Stomach (tissue), 8 donors: ENCODE measurements at regions not wholly inside any gene's neighbourhood (a gene's known extent, or its start where the extent isn't known, plus 50 kb on each side); places are given as distances from the start of the nearest gene placed in this dataset.

ENCODE experiments used
- DNase-seq, 2 donors: peaks; one replicate each; pipeline versions ENCODE4 v3.0.0 to v3.0.0-alpha.2; 2013 to 2019
- H3K27ac ChIP-seq, 5 donors: fragments of 200-600 bp in 4 of 5; sonication (generic) in 4 of 5; one replicate each; pipeline ENCODE4 v1.5.1; 2013 to 2019; ENCODE audit warnings: mild to moderate bottlenecking in 1 of 5, moderate library complexity in 1 of 5
- H3K27me3 ChIP-seq, 3 donors: fragments of 200-600 bp; sonication (generic); one replicate each; pipeline ENCODE4 v1.5.1; 2017 to 2019; ENCODE audit warnings: mixed run types in 1 of 3
- H3K36me3 ChIP-seq, 4 donors: fragments of 200-600 bp; sonication (generic); 1 replicate in 3 of 4; 2 replicates in 1 of 4; pipeline ENCODE4 v1.5.1; 2016 to 2019
- H3K4me1 ChIP-seq, 4 donors: fragments of 200-600 bp; sonication (generic); one replicate each; pipeline ENCODE4 v1.5.1; 2016 to 2019
- H3K4me3 ChIP-seq, 4 donors: fragments of 200-600 bp; sonication (generic) in 3 of 4; one replicate each; pipeline ENCODE4 v1.5.1; 2016 to 2019; ENCODE audit warnings: mild to moderate bottlenecking in 1 of 4
- H3K9me3 ChIP-seq, 4 donors: fragments of 200-600 bp; sonication (generic); one replicate each; pipeline ENCODE4 v1.5.1; 2016 to 2019
- EP300 ChIP-seq: sonication (generic); formaldehyde crosslinking; IDR thresholded peaks from one replicate; pipeline ENCODE4 v1.6.1; 2017; ENCODE audit warnings: antibody characterized with exemption
- POLR2A ChIP-seq, 4 donors: fragments of 450-650 bp; IDR thresholded peaks; one replicate each; pipeline ENCODE4 v1.6.1; 2016; ENCODE audit warnings: antibody characterized with exemption in 4 of 4, control low read depth in 2 of 4, mild to moderate bottlenecking in 1 of 4, moderate library complexity in 1 of 4
- POLR2AphosphoS5 ChIP-seq, 3 donors: sonication (generic); formaldehyde crosslinking; IDR thresholded peaks; one replicate each; pipeline ENCODE4 v1.6.1; 2016; ENCODE audit warnings: antibody characterized with exemption in 3 of 3
- WGBS, 5 donors: extraction: QIAGEN DNeasy Blood & Tissue Kit in 3 of 5; methylation state at CpG; one replicate each; pipeline versions ENCODE4 v1.1.5 to v1.1.7; 2013 to 2018; 5-methylcytosine and 5-hydroxymethylcytosine counted together
- intact Hi-C: fragments of 100-400 bp; cut with DNase I; formaldehyde crosslinking; loops from one replicate; pipeline ENCODE4 v1.15.1; 2023; ENCODE audit warnings: low total_unique reads
- TF ChIP-seq, protein P1 (sequence below), 7 experiments: fragments of 450-650 bp in 4 of 7; fragments of 200-600 bp in 3 of 7; sonication (generic) in 3 of 7; IDR thresholded peaks; one replicate each; pipeline ENCODE4 v1.5.1; 2016 to 2019; ENCODE audit warnings: antibody characterized with exemption in 7 of 7, control low read depth in 2 of 7, mild to moderate bottlenecking in 1 of 7
- donor health status: healthy with polysubstance abuse.
- donor health status: Bipolar disorder and iron deficiency.
- donor health status: healthy.

DNA sequence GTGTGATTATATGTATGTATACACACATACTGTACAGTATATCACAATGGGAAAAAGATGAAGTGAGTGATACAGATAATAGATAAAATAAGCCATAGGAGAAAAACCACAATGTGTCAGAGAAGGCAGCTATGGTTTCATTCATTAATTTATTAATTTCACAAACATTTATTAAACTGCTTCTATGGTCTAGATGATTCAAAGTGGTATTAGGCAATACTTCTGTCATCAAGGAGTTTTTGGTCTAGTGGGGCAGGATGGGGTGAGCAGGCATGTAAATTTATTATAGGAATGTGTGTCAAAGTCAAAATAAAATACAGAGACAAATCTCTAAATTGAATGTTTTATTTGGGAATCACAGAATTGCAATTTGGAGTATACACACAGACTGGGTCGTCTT is 65.2 kb upstream of the ANKEF1 start:
- Histone ChIP-seq H3K4me3 (no peak overlapping the region), H3K27me3 (no peaks in the 10 kb centered on the region), H3K27ac (no peak overlapping the region), H3K4me1 (no peaks in the 10 kb centered on the region), H3K9me3 (no peaks in the 10 kb centered on the region), H3K36me3 (no peaks in the 10 kb centered on the region)
- intact Hi-C loops, result loop anchor here (10.0 kb wide), 1 partner anchor 465 kb away; the partner anchor contains the start of genes MKKS and SLX4IP
- no peak for DNase-seq
- 73 to 90% (median 84%) methylated on average over 1 of the region's 1 CpG for WGBS, 5 donors
- TF ChIP-seq, protein P1, sequence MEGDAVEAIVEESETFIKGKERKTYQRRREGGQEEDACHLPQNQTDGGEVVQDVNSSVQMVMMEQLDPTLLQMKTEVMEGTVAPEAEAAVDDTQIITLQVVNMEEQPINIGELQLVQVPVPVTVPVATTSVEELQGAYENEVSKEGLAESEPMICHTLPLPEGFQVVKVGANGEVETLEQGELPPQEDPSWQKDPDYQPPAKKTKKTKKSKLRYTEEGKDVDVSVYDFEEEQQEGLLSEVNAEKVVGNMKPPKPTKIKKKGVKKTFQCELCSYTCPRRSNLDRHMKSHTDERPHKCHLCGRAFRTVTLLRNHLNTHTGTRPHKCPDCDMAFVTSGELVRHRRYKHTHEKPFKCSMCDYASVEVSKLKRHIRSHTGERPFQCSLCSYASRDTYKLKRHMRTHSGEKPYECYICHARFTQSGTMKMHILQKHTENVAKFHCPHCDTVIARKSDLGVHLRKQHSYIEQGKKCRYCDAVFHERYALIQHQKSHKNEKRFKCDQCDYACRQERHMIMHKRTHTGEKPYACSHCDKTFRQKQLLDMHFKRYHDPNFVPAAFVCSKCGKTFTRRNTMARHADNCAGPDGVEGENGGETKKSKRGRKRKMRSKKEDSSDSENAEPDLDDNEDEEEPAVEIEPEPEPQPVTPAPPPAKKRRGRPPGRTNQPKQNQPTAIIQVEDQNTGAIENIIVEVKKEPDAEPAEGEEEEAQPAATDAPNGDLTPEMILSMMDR (IDR thresholded peaks at IDR 0.05), result no peak
- TF ChIP-seq POLR2AphosphoS5 (IDR thresholded peaks at IDR 0.05) (no peak), POLR2A (IDR thresholded peaks at IDR 0.05) (no peak), EP300 (no peak)

DNA sequence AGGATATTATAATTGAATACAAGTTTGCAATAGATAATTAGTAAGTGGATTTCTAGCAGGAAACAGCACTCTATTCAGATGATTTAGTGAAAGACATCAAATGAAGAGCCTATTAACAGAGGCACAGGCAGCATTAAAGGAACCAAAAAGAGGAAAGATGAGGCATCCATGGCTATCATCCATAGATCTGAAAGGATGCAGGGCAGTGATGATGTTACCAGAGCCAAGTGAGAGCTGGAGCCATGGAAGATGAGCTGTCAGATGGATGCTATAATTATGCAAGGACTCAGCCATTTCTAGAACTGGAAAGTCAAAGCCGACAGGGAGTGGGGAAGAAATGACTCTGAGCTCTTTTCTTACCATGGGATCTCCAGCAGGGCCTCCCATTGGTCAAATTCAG is 66.8 kb upstream of the ANKEF1 start:
- Histone ChIP-seq H3K4me3 (no peak overlapping the region), H3K27ac (no peak overlapping the region), H3K4me1 (no peaks in the 10 kb centered on the region), H3K9me3 (no peaks in the 10 kb centered on the region), H3K27me3 (no peaks in the 10 kb centered on the region), H3K36me3 (no peaks in the 10 kb centered on the region)
- intact Hi-C loops, result no loop called here
- 0 to 82% (median 33%) methylated on average over 1 of the region's 1 CpG for WGBS, 5 donors
- TF ChIP-seq EP300 (no peak), POLR2A (IDR thresholded peaks at IDR 0.05) (no peak), POLR2AphosphoS5 (IDR thresholded peaks at IDR 0.05) (no peak)
- TF ChIP-seq, protein P1 (IDR thresholded peaks at IDR 0.05), result no peak
- no peak for DNase-seq

DNA sequence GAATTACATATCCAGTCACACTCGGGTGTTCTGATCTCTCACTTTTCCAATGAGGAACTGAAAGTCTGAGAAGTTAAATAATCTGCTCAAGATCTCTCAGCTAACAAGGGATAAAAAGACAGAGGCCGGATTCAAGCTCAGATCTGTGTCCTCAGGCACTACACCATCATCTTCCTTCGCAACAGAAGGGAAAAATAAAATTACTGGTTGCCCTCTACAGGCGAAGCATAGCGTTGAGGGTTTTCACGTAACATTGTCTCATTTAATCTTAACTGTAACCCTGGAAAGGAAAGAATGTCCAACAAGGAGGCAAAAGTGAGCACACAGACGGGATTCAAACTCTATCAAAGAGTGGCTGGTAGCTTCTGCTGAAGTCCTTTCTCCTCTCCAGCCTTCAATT is 67.8 kb upstream of the ANKEF1 start:
- H3K36me3 ChIP-seq, result no peaks in the 10 kb centered on the region
- intact Hi-C loops, result no loop called here
- TF ChIP-seq, protein P1 (IDR thresholded peaks at IDR 0.05), result no peak
- no peak for TF ChIP-seq POLR2A (IDR thresholded peaks at IDR 0.05)
- TF ChIP-seq POLR2AphosphoS5 (IDR thresholded peaks at IDR 0.05), result no peak
- TF ChIP-seq EP300, result no peak
- H3K4me3 ChIP-seq, result no peak overlapping the region
- H3K27me3 ChIP-seq, result no peaks in the 10 kb centered on the region
- no peak overlapping the region for H3K27ac ChIP-seq
- H3K9me3 ChIP-seq, result no peaks in the 10 kb centered on the region
- no peaks in the 10 kb centered on the region for H3K4me1 ChIP-seq
- 26 to 34% (median 29%) methylated on average over 7 of the region's 7 CpGs for whole genome bisulfite sequencing, 5 donors
- DNase-seq, result no peak

DNA sequence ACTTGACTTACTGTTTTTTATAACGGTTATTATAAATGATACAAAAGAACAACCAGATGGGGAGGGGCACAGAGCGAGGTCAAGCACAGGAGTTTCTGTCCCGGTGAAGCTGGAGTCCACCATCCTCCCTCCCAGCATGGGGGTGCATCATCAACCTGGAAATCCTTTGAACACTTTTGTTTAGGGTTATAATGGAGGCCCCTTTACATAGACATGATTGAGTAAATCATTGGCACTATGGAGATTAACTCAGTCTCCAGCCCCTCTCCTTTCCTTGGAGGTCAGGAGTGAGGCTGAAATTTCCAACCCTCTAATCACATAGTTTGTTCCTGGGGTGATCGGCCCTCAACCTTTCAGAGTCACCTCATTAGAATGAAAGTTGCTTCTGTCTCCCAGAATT is 71.8 kb upstream of the ANKEF1 start:
- H3K27ac ChIP-seq, result no peak overlapping the region
- H3K9me3 ChIP-seq, result no peaks in the 10 kb centered on the region
- H3K36me3 ChIP-seq, result no peaks in the 10 kb centered on the region
- no peak for TF ChIP-seq EP300
- no peaks in the 10 kb centered on the region for H3K27me3 ChIP-seq
- no peaks in the 10 kb centered on the region for H3K4me1 ChIP-seq
- intact Hi-C loops, result no loop called here
- no peak overlapping the region for H3K4me3 ChIP-seq
- DNase-seq, result no peak
- 67 to 85% (median 78%) methylated on average over 4 of the region's 4 CpGs for WGBS, 5 donors

DNA sequence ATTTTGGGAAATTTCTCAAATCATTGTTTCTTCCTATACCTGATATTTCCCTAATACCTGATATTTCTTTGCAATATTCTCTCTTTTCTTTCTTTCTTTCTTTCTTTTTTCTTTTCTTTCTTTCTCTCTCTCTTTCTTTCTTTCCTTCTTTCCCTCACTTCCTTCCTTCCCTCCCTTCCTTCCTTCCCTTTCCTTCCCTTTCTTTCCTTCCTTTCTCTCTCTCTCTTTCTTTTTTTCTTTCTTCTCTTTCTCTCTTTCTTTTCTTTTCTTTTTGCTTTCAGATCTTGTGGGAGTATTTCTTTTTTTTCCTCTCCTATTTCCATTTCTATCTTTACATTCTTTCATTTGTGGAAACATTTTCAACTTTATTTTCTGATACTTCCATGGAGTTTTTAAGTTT is 76.1 kb upstream of the ANKEF1 start:
- intact Hi-C loops, result loop anchor here (10.0 kb wide), 1 partner anchor 366 kb away; no protein-coding TSS in a partner anchor
- DNase-seq, result no peak
- Histone ChIP-seq H3K4me1 (no peaks in the 10 kb centered on the region), H3K27ac (no peak overlapping the region), H3K36me3 (no peaks in the 10 kb centered on the region), H3K4me3 (no peak overlapping the region), H3K9me3 (no peaks in the 10 kb centered on the region), H3K27me3 (no peaks in the 10 kb centered on the region)
- TF ChIP-seq, protein P1 (IDR thresholded peaks at IDR 0.05), result no peak
- TF ChIP-seq POLR2A (IDR thresholded peaks at IDR 0.05) (no peak), POLR2AphosphoS5 (IDR thresholded peaks at IDR 0.05) (no peak), EP300 (no peak)
